Neuron (in vitro differentiated cells): ENCODE measurements at regions not wholly inside any gene's neighbourhood (a gene's known extent, or its start where the extent isn't known, plus 50 kb on each side); places are given as distances from the start of the nearest gene placed in this dataset.
"Not testable (repeated sequence)": the region's sequence is repeated elsewhere in the genome, so short reads cannot be mapped to it uniquely, and the experiment has no call there.

Source experiments
- H2AFZ ChIP-seq: one replicate; pipeline ENCODE4 v1.6.1; 2013; ENCODE audit warnings: low read depth, mild to moderate bottlenecking, inconsistent platforms, low read length, moderate library complexity
- H3K27me3 ChIP-seq: one replicate; pipeline ENCODE4 v1.6.1; 2013; ENCODE audit warnings: low read length; ENCODE audit not compliant: insufficient read depth
- H3K36me3 ChIP-seq: one replicate; pipeline ENCODE4 v1.6.1; 2013; ENCODE audit warnings: low read length; ENCODE audit not compliant: insufficient read depth
- H3K4me1 ChIP-seq: one replicate; pipeline ENCODE4 v1.6.1; 2013; ENCODE audit warnings: low read length; ENCODE audit not compliant: insufficient read depth
- H3K4me3 ChIP-seq: 2 replicates; pipeline ENCODE4 v1.5.1; 2013; ENCODE audit warnings: mild to moderate bottlenecking, low read length, moderate library complexity
- H3K9me3 ChIP-seq: one replicate; pipeline ENCODE4 v1.6.1; 2013; ENCODE audit warnings: low read length

GRCh38 chr16:48082516-48082915 is 73.3 kb downstream of the ABCC12 start:
- Histone ChIP-seq H3K4me3 (no peak overlapping the region), H3K9me3 (no peaks in the 10 kb centered on the region), H3K36me3 (no peaks in the 10 kb centered on the region)

GRCh38 chr16:48081656-48082055 is 74.1 kb downstream of the ABCC12 start:
- no peaks in the 10 kb centered on the region for H3K27me3 ChIP-seq
- H3K4me3 ChIP-seq: no peak overlapping the region
- no peaks in the 10 kb centered on the region for H3K9me3 ChIP-seq
- no peaks in the 10 kb centered on the region for H3K36me3 ChIP-seq
- H2AFZ ChIP-seq: no peak overlapping the region
- H3K4me1 ChIP-seq: no peaks in the 10 kb centered on the region

More at GRCh38 chr16:48082516-48082915, 73.3 kb downstream of the ABCC12 start:
- Histone ChIP-seq H3K4me1 (no peaks in the 10 kb centered on the region), H3K27me3 (no peaks in the 10 kb centered on the region), H2AFZ (no peak overlapping the region)

DNA sequence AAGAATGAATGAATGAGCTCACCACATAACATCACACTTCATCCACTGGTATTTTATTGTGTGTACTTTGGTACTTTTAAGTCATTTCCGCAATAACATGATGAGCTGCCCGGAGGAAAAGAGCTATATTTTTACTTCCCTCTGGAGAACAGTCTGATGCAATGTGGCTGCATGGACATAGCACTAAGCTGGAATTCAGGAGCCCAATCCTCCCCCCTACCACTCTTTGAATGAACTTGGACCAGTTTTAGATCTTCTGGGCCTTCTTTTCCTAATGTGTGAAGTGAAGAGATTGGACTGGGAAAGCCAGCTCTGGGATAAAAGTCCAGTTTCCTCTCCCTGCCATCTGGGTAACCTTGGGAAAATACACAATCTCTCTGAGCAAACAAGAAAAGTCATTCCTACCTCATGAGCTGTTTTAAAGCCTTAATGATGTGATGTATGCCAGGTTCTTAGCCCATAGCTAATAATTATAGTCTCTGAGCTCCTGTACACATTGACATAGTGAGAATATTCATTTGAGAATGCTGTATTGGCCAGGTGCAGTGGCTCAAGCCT is 79.3 kb downstream of the ABCC12 start:
- no peaks in the 10 kb centered on the region for H3K4me1 ChIP-seq
- H2AFZ ChIP-seq: no peak overlapping the region
- H3K9me3 ChIP-seq: no peaks in the 10 kb centered on the region
- H3K27me3 ChIP-seq: no peaks in the 10 kb centered on the region
- no peak overlapping the region for H3K4me3 ChIP-seq
- no peaks in the 10 kb centered on the region for H3K36me3 ChIP-seq

DNA sequence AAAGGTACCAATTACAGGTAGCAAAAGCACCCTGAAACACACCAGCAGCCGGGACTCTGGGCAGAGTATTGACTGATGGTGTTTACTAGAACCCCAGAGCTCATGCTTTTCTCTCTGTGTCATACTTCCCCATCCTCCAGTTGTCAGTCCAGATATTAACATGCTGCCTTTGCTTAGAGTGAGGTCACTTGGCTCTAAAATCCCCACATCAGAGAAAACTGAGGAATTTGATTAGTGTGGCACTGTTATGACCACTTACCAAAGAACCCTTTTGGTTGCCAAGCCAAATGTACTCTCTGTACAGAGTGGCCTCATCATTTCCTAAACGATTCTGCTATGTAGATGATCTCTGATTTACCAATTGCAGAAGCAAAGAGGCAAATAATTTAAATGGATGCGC is 80.4 kb downstream of the ABCC12 start:
- no peaks in the 10 kb centered on the region for H3K27me3 ChIP-seq
- no peaks in the 10 kb centered on the region for H3K4me1 ChIP-seq
- H3K9me3 ChIP-seq: no peaks in the 10 kb centered on the region
- H3K36me3 ChIP-seq: no peaks in the 10 kb centered on the region
- H2AFZ ChIP-seq: no peak overlapping the region
- H3K4me3 ChIP-seq: no peak overlapping the region

GRCh38 chr16:48067388-48067787 is 88.4 kb downstream of the ABCC12 start:
- H3K9me3 ChIP-seq: no peaks in the 10 kb centered on the region
- H3K27me3 ChIP-seq: no peaks in the 10 kb centered on the region
- no peak overlapping the region for H2AFZ ChIP-seq
- H3K36me3 ChIP-seq: no peaks in the 10 kb centered on the region
- no peaks in the 10 kb centered on the region for H3K4me1 ChIP-seq
- no peak overlapping the region for H3K4me3 ChIP-seq

- Histone ChIP-seq H3K4me1 (no peaks in the 10 kb centered on the region), H3K9me3 (no peaks in the 10 kb centered on the region), H2AFZ (no peak overlapping the region), H3K36me3 (no peaks in the 10 kb centered on the region), H3K4me3 (no peak overlapping the region), H3K27me3 (no peaks in the 10 kb centered on the region)
Measured at GRCh38 chr16:48064971-48065370, 90.8 kb downstream of the ABCC12 start.

DNA sequence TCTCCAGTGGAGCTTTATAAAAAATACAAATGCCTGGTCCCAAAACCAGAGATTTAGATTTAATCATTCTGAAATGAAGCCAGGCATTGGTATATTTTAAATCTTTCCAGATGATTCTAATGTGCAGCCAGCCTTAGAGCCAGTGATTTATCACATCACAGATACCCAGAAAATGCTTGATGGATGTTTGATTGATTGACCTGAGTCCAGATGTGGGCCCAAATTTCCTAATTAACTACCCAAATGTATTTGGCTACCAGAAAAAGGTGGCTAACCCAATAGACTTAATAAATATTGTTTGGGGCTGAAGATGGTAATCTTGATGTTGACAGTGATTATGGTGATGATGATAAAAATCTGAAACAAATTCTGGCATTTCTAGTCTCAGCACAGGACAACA is 93.1 kb downstream of the ABCC12 start:
- H3K4me1 ChIP-seq: no peaks in the 10 kb centered on the region
- H3K9me3 ChIP-seq: no peaks in the 10 kb centered on the region
- H2AFZ ChIP-seq: no peak overlapping the region
- H3K36me3 ChIP-seq: no peaks in the 10 kb centered on the region
- H3K27me3 ChIP-seq: no peaks in the 10 kb centered on the region
- no peak overlapping the region for H3K4me3 ChIP-seq

DNA sequence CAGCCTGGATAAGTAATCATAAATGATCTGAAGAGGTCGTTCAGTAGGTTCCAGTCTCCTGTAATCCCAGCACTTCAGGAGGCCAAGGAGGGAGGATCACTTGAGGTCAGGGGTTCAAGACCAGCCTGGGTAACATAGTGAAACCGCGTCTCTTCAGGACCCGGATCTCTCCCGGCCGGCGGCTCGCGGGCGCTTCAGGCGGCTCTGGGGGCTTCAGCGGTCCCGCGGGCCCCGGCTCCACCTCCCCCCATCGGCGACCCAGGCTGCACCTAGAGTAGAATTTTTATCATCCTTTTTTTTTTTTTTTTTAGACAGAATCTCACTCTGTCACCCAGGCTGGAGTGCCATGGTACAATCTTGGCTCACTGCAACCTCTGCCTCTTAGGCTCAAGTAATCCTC is 95.9 kb downstream of the ABCC12 start:
- H3K9me3 ChIP-seq: no peaks in the 10 kb centered on the region
- H3K27me3 ChIP-seq: peaks cover 4% of the 10 kb centered on the region
- no peak overlapping the region for H3K4me3 ChIP-seq
- no peaks in the 10 kb centered on the region for H3K4me1 ChIP-seq
- H3K36me3 ChIP-seq: no peaks in the 10 kb centered on the region
- H2AFZ ChIP-seq: no peak overlapping the region

DNA sequence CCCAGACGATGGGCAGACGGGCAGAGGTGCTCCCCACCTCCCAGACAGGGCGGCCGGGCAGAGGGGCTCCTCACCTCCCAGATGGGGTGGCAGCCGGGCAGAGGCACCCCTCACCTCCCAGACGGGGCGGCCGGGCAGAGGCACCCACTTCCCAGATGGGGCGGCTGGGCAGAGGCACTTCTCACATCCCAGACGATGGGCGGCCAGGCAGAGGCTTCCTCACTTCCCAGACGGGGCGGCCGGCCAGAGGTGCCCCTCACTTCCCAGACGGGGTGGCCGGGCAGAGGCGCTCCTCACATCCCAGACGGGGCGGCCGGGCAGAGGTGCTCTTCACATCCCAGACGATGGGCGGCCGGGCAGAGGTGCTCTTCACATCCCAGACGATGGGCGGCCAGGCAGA is 96.6 kb downstream of the ABCC12 start:
- not testable (repeated sequence) for H3K9me3 ChIP-seq, H3K4me3 ChIP-seq, H3K27me3 ChIP-seq, H3K36me3 ChIP-seq, H2AFZ ChIP-seq, H3K4me1 ChIP-seq

GRCh38 chr16:48057048-48057447 is 98.7 kb downstream of the ABCC12 start:
- no peaks in the 10 kb centered on the region for H3K9me3 ChIP-seq
- peaks cover 16% of the 10 kb centered on the region for H3K4me1 ChIP-seq
- H2AFZ ChIP-seq: no peak overlapping the region
- H3K4me3 ChIP-seq: no peak overlapping the region
- peaks cover 4% of the 10 kb centered on the region for H3K27me3 ChIP-seq
- H3K36me3 ChIP-seq: no peaks in the 10 kb centered on the region

- no peak overlapping the region for H3K4me3 ChIP-seq
- H3K36me3 ChIP-seq: no peaks in the 10 kb centered on the region
Measured at GRCh38 chr16:48054881-48055601, 100.8 kb downstream of the ABCC12 start.

DNA sequence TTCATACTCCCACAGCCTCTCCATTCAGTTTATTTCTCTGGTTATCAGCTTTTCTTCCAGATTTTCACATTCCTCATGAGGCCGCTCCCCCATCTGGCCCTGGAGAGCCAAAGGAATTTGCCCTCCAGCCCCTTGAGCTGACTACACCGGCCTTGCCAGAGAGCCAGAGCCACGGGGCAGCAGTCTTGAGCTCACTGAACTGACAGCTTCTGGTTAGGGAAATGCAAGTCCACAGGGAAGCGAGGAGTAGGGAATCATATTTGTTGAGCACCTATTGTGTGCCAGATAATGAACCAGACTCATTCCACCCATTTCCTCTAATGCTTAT is 102.4 kb downstream of the ABCC12 start:
- Histone ChIP-seq H2AFZ (peak overlapping the region; percentile 38), H3K27me3 (peaks cover 4% of the 10 kb centered on the region), H3K4me1 (peaks cover 16% of the 10 kb centered on the region), H3K4me3 (no peak overlapping the region), H3K9me3 (no peaks in the 10 kb centered on the region), H3K36me3 (no peaks in the 10 kb centered on the region)

More at GRCh38 chr16:48054881-48055601, 100.8 kb downstream of the ABCC12 start:
- Histone ChIP-seq H3K27me3 (peaks cover 4% of the 10 kb centered on the region), H3K9me3 (no peaks in the 10 kb centered on the region), H2AFZ (no peak overlapping the region), H3K4me1 (peaks cover 16% of the 10 kb centered on the region)

DNA sequence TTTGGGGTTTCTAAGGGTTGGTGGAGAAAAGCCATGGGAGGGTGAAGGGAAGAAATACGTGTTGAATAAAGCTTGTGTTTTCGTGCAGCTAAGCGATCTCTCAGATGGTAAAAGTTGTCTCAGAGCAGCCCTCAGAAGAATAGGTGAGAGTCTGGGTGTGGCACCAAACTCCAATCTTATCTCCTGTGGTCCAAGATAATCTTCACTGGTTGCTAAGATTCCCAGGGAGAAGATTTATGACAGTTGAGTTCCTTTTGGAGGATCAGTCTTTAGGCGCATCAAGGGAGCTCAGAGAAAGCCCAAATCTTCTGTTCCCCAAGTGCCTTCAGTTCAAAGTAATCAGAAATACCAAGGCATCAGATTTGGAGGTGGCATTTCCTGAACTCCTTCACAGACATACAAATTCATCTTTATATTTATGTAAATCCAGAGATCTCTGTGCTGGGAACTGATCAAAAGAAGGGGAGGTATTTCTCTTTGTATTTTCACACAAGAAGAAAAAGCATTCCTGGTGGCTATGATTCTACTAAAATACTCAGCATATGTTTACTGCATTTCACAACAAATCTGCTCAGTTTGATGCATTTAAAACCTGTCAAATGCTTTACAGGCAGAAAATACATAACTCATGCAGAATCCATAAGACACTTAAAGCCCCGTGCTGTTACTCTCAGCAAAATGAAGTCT is 102.9 kb downstream of the ABCC12 start:
- Histone ChIP-seq H3K4me1 (peaks cover 16% of the 10 kb centered on the region), H3K36me3 (no peaks in the 10 kb centered on the region), H3K9me3 (no peaks in the 10 kb centered on the region), H2AFZ (peak overlapping the region; percentile 38), H3K4me3 (no peak overlapping the region), H3K27me3 (peaks cover 4% of the 10 kb centered on the region)
